Heart left ventricle (tissue), 16 donors: ENCODE measurements at regions not wholly inside any gene's neighbourhood (a gene's known extent, or its start where the extent isn't known, plus 50 kb on each side); places are given as distances from the start of the nearest gene placed in this dataset.

ENCODE experiments used
- ATAC-seq, 4 donors: fragments of 200-7000 bp; cut with Tn5 transposase; one replicate each; pipeline ENCODE4 v1.9.1; 2020 to 2022; ENCODE audit warnings: moderate library complexity in 4 of 4, mild to moderate bottlenecking in 3 of 4, moderate number of reproducible peaks in 1 of 4
- DNase-seq, 5 donors: peaks; one replicate each; pipeline ENCODE4 v3.0.0-alpha.2; 2020
- H3K27ac ChIP-seq, 12 donors: fragments of 200-600 bp; sonication (generic) in 4 of 12; one replicate each; pipeline versions ENCODE4 v1.5.0 to v1.8.0; 2016 to 2022; ENCODE audit warnings: mild to moderate bottlenecking in 2 of 12
- H3K27me3 ChIP-seq, 9 donors: fragments of 200-600 bp; sonication (generic) in 2 of 9; one replicate each; pipeline versions ENCODE4 v1.5.1 to v1.8.0; 2016 to 2022; ENCODE audit warnings: mild to moderate bottlenecking in 3 of 9
- H3K36me3 ChIP-seq, 9 donors: fragments of 200-600 bp; sonication (generic) in 2 of 9; one replicate each; pipeline versions ENCODE4 v1.5.0 to v1.8.0; 2018 to 2022; ENCODE audit warnings: mild to moderate bottlenecking in 2 of 9
- H3K4me1 ChIP-seq, 12 donors: fragments of 200-600 bp; sonication (generic) in 4 of 12; one replicate each; pipeline versions ENCODE4 v1.5.0 to v1.8.0; 2016 to 2022; ENCODE audit warnings: mild to moderate bottlenecking in 3 of 12
- H3K4me3 ChIP-seq, 12 donors: fragments of 200-600 bp; sonication (generic) in 4 of 12; one replicate each; pipeline versions ENCODE4 v1.5.0 to v1.8.0; 2017 to 2022; ENCODE audit warnings: mild to moderate bottlenecking in 9 of 12, moderate library complexity in 4 of 12
- H3K9me3 ChIP-seq, 12 donors: fragments of 200-600 bp; sonication (generic) in 4 of 12; one replicate each; pipeline versions ENCODE4 v1.5.0 to v1.8.0; 2016 to 2022; ENCODE audit warnings: mild to moderate bottlenecking in 1 of 12
- POLR2A ChIP-seq, 2 donors: fragments of 450-650 bp; IDR thresholded peaks; one replicate each; pipeline ENCODE4 v1.6.1; 2017; ENCODE audit warnings: antibody characterized with exemption in 2 of 2, mild to moderate bottlenecking in 2 of 2, moderate library complexity in 2 of 2
- WGBS, 4 donors: extraction: QIAGEN DNeasy Blood & Tissue Kit in 2 of 4; methylation state at CpG; one replicate each; pipeline versions ENCODE4 v1.1.5 to v1.1.7; 2013 to 2018; 5-methylcytosine and 5-hydroxymethylcytosine counted together
- intact Hi-C, 10 donors: fragments of 100-400 bp; cut with DNase I; formaldehyde crosslinking; loops; one replicate each; pipeline versions ENCODE4 v1.11.1 to v1.14.2; 2022
- TF ChIP-seq, protein P1 (sequence below), 12 donors: fragments of 200-600 bp; sonication (generic) in 4 of 12; IDR thresholded peaks; one replicate each; pipeline versions ENCODE4 v1.5.0 to v1.8.0; 2018 to 2022; ENCODE audit warnings: antibody characterized with exemption in 12 of 12, mild to moderate bottlenecking in 5 of 12
- donor health status: ischemic (EF 13 %, LVEDD 7.1; RV severe dilation, severe dysfunction).
- donor health status: healthy with polysubstance abuse.
- donor health status: DM: no; HTN: yes; CAD: no.
- donor health status: DM: no; HTN: no; CAD: no.
- donor health status: ischemic (EF 25% LVEDD 6.9; RV normal size, moderate dysfunction).
- donor health status: ischemic (EF 25% LVEDD 5.7; RV mildly dilated, moderate dysfunction).
- donor health status: healthy.
- donor health status: DM: yes; HTN: yes; CAD: no.
- donor health status: ischemic (EF 35%, LVEDD 5.7; RV mildly dilated, moderate dysfunction).
- donor health status: nonischemic (EF 11% LVEDD 7.7; RV severe dilation, severe dysfunction).
- donor health status: DM: yes; HTN: yes; CAD: no.
- donor health status: PGD.
- donor health status: ischemic (EF 29% LVEDD 5.4; RV normal size, mild dysfunction).
- donor health status: nonischemic (EF 23%, LVEDD 6.1; RV moderate dilation, normal function).

DNA sequence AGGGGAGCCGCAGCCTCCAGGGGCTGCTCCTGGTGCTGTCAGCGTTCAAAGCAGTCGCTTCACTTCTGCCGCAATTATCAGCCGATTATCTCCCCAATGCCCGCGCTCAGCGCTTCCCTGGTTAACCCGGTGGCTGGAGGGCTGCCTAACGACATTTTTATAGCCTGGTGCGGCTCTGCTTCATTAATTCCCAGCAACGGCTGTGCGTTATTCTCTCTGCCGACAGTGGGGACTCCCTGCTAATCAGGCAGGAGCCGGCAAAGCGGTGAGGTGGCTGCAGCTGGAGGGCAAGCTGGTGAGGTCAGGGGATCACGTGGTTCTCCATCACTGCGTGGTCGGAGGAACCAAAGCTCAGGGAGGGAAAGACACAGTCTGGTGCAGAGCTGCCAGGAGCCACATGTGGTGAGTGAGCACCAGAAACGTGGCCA is 62.9 kb downstream of the GLRX5 start:
- peaks cover 0 to 41% (median 10%) of the 10 kb centered on the region in 9 donors for H3K27me3 ChIP-seq
- peak in 1 of 5 donors; percentile 31 for DNase-seq

GRCh38 chr14:95601650-95602049 is 66.8 kb downstream of the GLRX5 start:
- H3K9me3 ChIP-seq = peaks cover 0 to 5% (median 0%) of the 10 kb centered on the region in 12 donors
- H3K27me3 ChIP-seq = peaks cover 0 to 57% (median 18%) of the 10 kb centered on the region in 9 donors
- DNase-seq = no peak
- intact Hi-C loops = no loop called here
- 9 to 19% (median 14%) methylated on average over 3 of the region's 3 CpGs for WGBS, 4 donors
- ATAC-seq = no peak
- peaks cover 0 to 4% (median 0%) of the 10 kb centered on the region in 12 donors for H3K4me1 ChIP-seq
- no peak overlapping the region for H3K4me3 ChIP-seq
- no peaks in the 10 kb centered on the region for H3K36me3 ChIP-seq
- H3K27ac ChIP-seq = no peak overlapping the region
- TF ChIP-seq, protein P1, sequence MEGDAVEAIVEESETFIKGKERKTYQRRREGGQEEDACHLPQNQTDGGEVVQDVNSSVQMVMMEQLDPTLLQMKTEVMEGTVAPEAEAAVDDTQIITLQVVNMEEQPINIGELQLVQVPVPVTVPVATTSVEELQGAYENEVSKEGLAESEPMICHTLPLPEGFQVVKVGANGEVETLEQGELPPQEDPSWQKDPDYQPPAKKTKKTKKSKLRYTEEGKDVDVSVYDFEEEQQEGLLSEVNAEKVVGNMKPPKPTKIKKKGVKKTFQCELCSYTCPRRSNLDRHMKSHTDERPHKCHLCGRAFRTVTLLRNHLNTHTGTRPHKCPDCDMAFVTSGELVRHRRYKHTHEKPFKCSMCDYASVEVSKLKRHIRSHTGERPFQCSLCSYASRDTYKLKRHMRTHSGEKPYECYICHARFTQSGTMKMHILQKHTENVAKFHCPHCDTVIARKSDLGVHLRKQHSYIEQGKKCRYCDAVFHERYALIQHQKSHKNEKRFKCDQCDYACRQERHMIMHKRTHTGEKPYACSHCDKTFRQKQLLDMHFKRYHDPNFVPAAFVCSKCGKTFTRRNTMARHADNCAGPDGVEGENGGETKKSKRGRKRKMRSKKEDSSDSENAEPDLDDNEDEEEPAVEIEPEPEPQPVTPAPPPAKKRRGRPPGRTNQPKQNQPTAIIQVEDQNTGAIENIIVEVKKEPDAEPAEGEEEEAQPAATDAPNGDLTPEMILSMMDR (IDR thresholded peaks at IDR 0.05) = no peak
- TF ChIP-seq POLR2A (IDR thresholded peaks at IDR 0.05) = no peak

More for the DNA sequence above, 62.9 kb downstream of the GLRX5 start:
- Histone ChIP-seq H3K36me3 (no peaks in the 10 kb centered on the region), H3K27ac (no peak overlapping the region), H3K4me3 (peak overlapping the region in 1 of 12 donors; percentile 4), H3K9me3 (peaks cover 0 to 5% (median 0%) of the 10 kb centered on the region in 12 donors), H3K4me1 (peaks cover 0 to 4% (median 0%) of the 10 kb centered on the region in 12 donors)
- ATAC-seq = peak in 1 of 4 donors; percentile 29
- intact Hi-C loops = no loop called here
- TF ChIP-seq POLR2A (IDR thresholded peaks at IDR 0.05) = no peak
- WGBS, 4 donors = 3 to 7% (median 5%) methylated on average over 16 to 20 of the region's 20 CpGs

DNA sequence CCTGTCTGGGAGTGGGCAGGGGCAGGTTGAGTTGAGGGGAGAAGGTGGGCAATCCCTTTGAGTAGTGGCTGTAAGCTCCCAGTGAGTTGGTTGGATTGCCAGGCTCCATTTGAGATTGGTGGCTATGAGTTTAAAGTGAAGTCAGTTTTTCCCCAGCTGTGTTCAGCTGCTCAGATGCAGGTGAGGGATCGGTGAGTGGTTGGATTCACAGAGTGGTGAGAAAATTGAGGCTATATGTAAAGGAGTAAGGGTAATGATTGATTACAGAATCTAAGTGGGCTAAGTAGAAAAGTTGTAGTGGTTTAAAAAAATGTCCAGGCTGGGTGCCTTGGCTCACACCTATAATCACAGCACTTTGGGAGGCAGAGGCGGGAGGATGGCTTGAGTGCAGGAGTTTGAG is 68.6 kb downstream of the GLRX5 start:
- ATAC-seq = no peak
- no peak for DNase-seq
- intact Hi-C loops = no loop called here
- Histone ChIP-seq H3K4me3 (no peak overlapping the region), H3K4me1 (no peaks in the 10 kb centered on the region), H3K9me3 (peaks cover 0 to 5% (median 0%) of the 10 kb centered on the region in 12 donors), H3K27ac (no peak overlapping the region), H3K27me3 (peaks cover 0 to 67% (median 12%) of the 10 kb centered on the region in 9 donors), H3K36me3 (no peaks in the 10 kb centered on the region)
- 90 to 96% (median 93%) methylated on average over 2 of the region's 2 CpGs for WGBS, 4 donors
- TF ChIP-seq, protein P1 (IDR thresholded peaks at IDR 0.05) = no peak
- no peak for TF ChIP-seq POLR2A (IDR thresholded peaks at IDR 0.05)

- no peak for TF ChIP-seq POLR2A (IDR thresholded peaks at IDR 0.05)
- TF ChIP-seq, protein P1 (IDR thresholded peaks at IDR 0.05) = no peak
- H3K4me3 ChIP-seq = no peak overlapping the region
- no peak for ATAC-seq
- no peak overlapping the region for H3K27ac ChIP-seq
- 84 to 94% (median 87%) methylated on average over 2 of the region's 2 CpGs for WGBS, 4 donors
- H3K9me3 ChIP-seq = peaks cover 0 to 2% (median 0%) of the 10 kb centered on the region in 12 donors
- intact Hi-C loops = no loop called here
- no peaks in the 10 kb centered on the region for H3K4me1 ChIP-seq
- H3K36me3 ChIP-seq = no peaks in the 10 kb centered on the region
- H3K27me3 ChIP-seq = peaks cover 0 to 74% (median 19%) of the 10 kb centered on the region in 9 donors
- no peak for DNase-seq
Observed at GRCh38 chr14:95606266-95606665, 71.4 kb downstream of the GLRX5 start.
